HG02938 (cell line): ENCODE measurements at regions not wholly inside any gene's neighbourhood (a gene's known extent, or its start where the extent isn't known, plus 50 kb on each side); places are given as distances from the start of the nearest gene placed in this dataset.
"Not testable (repeated sequence)": the region's sequence is repeated elsewhere in the genome, so short reads cannot be mapped to it uniquely, and the experiment has no call there.

Source experiments
- ATAC-seq: cut with Tn5 transposase; IDR thresholded peaks from one replicate; pipeline ENCODE4 v1.9.1; 2021; ENCODE audit warnings: mild to moderate bottlenecking, moderate library complexity; ENCODE audit not compliant: unreplicated experiment

DNA sequence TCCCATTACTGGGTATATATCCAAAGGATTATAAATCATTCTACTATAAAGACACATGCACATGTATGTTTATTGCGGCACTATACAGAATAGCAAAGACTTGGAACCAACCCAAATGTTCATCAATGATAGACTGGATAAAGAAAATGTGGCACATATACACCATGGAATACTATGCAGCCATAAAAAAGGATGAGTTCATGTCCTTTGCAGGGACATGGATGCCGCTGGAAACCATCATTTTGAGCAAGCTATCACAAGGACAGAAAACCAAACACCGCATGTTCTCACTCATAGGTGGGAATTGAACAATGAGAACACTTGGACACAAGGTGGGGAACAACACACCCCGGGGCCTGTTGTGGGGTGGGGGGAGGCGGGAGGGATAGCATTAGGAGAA, 57.0 kb upstream of the NEUROD1 start:
- ATAC-seq, result not testable (repeated sequence)

DNA sequence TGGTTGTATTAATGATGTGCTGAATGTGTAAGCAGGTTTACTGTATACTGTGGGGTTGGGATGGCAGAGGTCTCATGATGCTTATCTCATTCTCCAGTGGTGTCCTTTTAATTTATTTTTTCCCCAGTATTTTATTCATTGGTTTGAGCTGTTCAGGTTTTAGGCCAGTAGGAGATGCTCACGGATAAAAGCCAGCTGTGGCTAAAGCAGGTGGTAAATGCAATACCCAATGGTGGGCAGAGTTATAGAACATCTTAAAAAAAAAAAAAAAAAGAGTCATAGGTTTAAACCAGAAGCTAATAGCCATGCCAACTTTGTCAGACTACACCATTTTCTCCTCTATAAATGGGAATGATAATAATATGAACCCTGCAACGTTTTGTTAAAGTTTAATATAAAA, 57.8 kb upstream of the NEUROD1 start:
- ATAC-seq, result no peak

DNA sequence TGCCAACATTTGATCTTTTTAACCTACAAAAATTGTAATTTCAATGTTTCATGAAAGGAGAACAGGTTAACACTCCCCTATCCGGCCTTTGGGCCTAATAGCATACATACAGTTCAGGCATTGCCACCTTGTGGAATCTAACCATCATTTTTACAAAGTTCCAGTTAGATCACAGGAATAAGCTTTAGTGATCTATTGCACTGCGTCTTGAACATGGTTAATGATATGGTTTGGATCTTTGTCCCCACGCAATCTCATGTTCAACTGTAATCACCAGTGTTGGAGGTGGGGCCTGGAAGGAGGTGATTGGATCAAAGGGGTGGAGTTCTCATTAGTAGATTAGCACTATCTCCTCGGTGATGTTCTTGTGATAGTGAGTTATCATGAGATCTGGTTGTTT, 58.2 kb upstream of the NEUROD1 start:
- no peak for ATAC-seq

DNA sequence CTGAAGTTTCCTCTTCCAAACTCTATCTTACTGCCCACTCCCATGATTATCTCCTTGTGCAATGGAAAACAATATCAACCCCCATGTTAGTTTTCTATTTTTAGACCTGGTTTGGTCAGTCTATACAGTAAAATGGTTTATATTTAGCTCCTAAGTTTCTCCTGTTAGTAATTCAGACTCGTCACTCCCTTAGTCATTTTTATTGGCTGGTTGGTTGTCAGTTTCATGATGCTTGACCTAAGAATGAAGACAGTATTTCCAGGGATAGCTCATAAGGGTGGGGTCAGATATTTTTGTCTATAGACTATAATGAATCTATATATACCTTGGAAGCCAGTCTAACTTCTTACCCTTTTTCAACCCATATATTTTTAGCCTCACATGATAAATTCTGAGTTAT, 61.4 kb upstream of the NEUROD1 start:
- no peak for ATAC-seq

DNA sequence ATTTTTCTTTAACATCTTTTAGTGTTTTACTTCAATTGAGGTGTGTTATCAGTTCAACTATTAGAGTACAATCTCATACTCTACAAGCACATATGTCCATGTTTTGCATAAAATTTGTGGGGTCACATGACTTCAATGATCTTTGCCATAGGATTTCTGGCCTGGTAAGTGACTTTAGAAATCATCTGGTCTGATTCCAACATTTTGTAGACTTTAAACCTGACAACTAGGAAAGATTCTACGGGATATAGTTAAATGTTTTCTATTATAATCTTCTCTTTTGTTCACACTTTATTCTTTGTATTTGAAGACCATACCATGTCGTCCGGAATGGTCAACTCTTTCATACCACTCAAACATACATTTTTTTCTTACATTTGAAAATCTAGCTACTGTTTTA, 62.0 kb upstream of the NEUROD1 start:
- no peak for ATAC-seq

DNA sequence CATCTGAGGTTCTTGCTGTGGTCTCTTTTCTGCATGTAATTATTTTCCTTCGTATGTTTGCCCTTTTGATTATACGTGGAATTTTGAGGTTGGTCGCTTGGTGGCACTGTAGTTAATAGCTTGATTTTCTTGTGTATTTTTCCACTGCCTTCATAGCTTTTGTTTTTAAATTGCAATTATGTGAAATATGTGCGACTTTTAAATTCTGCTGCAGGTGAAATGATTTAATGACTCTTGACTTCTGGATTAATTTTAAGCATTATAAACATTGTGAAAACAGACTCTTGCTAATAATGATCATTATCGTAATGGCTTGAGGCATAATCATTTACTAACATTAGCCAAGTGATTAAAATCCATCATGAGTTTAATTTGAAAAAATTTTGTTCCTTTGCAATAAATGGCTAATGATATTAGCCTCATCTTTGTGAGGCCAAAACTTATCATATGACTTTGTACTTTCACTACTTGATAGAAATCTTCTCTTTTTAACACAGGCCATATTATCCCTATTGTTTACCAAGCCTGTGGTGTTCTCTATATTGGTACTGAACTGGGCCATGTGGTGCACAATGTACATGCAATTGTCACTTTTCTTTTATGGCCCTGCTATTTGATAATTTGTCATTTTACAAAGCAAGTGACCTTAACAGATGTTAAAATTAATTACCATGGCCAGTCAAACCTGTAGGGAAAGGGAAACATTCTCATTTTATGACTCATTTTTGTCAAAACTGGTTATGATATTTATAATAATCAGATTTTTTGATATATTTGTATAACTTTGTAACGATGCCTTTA, 62.8 kb upstream of the NEUROD1 start:
- ATAC-seq, result no peak

DNA sequence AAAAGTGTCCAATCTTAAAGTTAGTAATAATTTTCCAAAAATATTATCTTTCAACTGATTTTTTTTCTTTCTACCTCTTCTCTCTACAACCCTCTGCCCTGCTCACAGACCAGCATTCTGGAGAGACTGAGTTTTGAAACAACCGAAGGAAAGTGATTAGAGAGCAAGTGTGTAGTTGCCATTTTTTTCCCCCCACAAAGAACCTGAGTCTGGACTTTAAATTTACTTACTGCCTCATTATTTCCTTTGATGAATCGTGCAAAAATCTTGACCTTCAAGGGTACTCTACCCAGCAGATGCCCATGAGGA, 63.4 kb upstream of the NEUROD1 start:
- no peak for ATAC-seq

DNA sequence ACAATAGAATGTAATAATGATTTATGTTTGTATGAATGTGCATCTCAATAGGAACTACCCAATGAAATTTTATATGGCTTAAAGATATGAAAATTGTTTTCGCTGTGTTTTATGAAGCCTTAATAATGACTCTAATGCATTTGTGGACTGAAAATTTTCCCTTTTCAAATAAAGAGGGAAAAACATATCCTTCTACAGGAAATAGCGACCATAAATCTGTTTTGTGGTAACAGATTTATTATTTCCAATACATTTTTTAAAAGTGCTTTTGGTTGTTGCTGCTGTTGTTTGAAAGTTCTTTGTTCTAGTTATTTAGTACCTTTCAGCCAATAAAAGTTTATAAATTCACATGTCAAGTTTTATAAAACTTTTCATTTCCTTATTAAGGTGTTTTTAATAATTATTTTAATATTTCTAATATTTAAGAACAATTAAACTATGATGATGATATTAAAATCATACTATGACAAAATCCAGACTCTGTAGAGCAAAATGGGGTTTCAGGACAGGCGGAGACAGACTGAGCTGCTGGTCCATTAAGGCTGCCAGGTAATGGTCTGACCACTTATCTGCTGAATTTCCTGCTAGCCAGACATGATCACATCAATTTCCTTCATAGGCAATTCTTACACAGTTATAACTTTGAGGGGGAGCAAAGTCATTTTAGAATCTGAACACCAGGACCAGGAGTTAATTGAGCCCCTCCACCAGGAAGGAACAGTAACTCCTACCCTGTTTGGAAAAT, 65.7 kb upstream of the NEUROD1 start:
- ATAC-seq, result no peak

DNA sequence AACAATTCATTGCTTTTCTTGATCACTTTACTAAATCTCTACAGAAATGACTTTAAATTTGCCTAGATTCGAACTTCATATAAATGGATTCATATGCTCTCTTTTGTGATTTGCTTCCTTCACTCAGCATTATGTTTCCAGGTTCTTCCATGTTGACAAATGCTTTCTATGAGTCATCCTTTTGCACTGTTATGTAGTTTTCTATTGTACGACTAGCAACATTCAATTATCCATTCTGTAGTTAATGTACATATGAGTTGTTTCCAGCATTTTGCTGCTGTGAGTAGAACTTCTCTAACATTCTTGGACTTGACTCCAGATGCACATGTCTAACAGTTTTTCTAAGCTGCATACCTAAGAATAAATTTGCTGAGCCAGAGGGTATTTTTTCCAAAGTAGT, 66.5 kb upstream of the NEUROD1 start:
- no peak for ATAC-seq

DNA sequence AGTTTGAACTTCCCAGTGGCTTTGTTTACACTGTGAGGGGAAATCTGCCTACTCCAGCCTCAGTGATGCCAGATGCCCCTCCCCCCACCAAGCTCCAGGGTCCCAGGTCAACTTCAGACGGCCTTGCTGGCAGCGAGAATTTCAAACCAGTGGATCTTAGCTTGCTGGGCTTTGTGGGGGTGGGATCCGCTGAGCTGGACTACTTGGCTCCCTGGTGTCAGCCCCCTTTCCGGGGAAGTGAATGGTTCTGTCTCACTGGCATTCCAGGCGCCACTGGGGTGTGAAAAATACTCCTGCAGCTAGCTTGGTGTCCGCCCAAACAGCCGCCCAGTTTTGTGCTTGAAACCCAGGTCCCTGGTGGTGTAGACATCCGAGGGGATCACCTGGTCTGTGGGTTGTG, 70.0 kb upstream of the NEUROD1 start:
- ATAC-seq, result no peak

DNA sequence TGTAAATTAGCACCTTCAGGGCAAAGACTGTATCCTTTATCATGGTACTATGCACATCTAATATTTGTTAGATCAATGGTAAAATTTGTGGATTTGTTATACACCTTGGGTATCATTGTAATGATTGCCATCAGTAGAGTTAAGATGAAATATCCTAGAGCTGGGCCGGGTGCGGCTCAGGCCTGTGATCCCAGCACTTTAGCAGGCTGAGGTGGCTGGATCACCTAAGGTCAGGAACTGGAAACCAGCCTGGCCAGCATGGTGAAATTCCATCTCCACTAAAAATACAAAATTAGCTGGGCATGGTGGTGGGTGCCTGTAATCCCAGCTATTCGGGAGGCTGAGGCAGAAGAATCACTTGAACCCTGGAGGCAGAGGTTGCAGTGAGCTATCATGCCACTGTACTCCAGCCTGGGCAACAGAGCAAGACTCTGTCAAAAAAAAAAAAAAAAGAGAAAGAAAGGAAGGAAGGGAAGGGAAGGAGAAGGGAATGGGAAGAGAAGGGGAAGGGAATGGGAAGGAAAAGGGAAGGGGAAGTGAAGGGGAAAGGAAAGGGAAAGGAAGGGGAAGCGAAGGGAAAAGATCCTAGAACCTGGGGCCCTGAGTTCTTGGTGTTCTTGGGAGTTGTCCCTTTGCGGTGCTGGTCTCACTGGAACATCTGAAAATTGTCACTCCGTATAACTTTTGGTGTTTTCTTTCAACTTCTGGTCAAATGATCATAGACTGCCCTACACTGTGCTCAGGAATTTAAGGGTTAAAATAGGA, 71.1 kb upstream of the NEUROD1 start:
- no peak for ATAC-seq

DNA sequence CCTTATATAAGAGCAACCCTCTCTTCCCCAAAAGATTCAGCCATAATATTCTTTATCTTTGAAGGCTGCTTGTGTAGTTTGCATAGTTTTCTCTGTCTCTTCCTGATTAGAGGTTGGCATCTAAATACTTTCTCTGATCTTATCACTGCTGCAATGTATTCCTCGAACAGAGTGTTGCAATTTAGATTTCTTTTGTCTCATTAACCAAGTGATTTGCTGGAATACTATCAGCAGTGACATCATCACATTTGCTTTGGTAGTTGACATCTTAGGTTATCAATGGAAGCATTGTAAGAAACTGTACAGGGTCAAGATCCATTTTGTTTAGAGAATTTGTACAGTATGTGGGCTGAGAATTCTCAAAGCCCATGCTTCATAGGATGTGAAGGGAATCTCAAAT, 72.0 kb upstream of the NEUROD1 start:
- ATAC-seq, result no peak

DNA sequence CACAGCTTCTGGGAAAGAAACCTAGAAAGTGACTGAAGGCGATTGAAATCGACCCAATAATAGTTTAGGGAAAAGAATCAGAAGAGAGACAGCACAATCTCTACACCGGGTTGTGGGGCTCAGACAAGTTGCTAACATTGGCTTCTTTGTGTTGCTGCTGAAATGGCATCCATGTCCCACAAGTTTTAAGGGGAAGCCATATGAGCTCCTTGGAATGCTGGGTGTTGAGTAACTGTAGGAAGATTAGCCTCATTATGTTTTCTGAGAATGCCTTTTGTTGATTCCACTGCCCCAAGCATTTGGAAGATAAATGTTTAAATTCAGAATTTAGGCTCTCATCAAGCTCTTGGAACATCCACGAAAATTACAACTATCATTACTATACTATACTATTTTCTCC, 73.4 kb upstream of the NEUROD1 start:
- ATAC-seq, result no peak

DNA sequence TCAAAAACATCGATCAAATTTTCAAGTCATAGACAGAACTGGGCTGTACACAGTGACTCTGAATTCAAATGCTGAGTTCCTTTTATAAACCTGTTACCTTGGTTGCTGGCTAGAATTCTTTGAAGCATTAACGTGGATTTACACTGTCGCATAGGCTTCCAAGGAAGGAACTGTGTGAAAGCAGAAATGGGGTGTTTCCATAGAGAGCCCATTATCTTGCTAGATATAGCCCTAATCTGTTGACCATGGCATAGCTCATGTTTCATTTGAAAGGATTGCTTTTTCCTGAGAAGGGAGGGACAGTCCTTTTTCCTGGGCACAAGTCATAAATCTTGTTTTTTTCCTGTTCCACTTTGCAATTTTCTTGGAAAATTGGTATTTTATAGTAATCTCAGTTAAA, 73.8 kb upstream of the NEUROD1 start:
- no peak for ATAC-seq

DNA sequence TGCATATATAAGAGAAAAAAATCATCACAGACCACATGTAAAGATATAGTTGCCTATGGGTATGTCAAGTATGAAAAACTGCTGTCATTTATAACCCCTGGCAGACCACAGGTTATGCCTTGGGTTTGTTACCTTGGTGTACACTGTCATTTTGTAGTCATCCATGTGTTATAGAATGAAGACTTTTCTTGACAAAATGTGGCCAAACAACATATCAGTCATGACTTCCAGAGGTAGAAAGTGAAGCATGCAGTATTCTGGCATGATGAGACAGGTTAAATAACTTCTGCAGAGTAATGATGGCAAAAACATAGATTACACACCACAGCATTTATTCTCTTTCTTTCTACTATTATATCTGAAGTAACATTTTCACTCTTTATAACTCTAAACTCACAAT, 74.9 kb upstream of the NEUROD1 start:
- ATAC-seq, result no peak

DNA sequence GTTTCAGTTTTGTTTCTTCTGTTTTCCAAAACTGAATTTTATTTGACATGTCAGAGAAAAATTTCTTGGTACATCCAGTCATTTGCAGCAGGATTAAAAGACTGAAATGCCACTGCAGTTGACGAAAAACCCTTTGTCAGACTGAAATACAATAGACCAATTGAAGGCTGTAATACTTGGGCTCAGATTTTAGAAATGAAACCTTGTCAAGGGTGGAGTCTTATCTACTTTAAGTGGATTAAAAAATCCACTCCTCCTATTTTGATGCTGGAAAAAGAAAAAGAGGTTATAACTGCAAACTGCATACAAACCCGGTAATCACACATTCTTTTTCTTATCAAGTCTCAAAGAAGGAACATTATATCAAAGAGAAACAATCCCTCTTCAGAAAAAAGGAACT, 80.2 kb upstream of the NEUROD1 start:
- ATAC-seq, result no peak

DNA sequence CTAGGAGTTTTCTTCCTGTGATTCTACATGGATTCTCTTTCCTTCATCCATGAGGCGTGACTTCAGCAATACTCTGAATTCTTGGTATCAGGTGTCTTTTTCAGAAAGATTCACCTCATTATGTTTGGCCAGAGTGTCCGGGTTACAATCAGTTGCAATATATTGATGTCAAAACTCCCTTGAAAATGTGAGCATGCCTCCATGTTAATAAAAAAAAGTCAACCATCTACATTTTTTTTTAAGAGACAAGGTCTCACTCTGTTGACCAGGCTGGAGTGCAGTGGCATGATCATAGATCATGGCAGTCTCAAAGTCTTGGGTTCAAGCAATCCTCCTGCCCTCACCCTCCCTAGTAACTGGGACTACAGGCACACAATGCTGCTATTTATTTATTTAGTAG, 80.9 kb upstream of the NEUROD1 start:
- no peak for ATAC-seq

DNA sequence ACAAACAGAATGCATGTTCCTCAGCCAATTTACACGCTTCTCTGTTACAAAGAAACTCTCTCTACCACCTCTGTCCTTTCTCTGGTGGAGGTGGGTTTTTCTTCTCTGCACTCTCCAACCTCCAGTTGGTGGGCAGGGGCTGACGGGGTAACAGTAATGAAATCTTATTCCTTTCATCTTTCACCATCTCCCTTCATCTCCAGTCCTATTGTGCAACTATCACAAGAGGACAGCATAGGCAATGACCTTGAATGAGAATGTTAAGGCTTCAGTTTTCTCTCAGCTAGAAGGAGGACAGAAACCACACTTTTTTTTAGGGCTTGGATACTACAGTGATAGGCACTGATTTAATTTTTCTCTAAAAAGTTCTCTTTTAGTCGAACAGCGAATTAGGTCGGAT, 81.7 kb upstream of the NEUROD1 start:
- ATAC-seq, result no peak

DNA sequence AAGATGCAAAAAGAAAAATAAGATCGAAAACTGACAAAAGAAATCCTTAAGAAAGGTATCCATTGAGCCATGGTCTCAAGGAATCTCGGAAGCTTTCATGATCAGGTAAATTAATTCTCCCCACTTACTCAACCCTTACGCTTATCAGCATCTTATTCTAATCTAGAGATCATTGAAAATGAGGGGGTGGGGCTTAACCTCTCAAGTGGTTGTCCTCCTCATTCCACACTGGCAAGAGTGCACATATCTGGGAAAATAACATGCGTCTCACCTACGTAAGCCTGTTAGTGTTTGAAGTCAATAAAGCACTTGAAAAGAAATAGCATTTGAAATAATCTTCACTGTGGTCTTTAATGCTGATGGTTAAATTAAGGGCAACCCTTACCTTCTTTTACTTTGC, 82.5 kb upstream of the NEUROD1 start:
- no peak for ATAC-seq

DNA sequence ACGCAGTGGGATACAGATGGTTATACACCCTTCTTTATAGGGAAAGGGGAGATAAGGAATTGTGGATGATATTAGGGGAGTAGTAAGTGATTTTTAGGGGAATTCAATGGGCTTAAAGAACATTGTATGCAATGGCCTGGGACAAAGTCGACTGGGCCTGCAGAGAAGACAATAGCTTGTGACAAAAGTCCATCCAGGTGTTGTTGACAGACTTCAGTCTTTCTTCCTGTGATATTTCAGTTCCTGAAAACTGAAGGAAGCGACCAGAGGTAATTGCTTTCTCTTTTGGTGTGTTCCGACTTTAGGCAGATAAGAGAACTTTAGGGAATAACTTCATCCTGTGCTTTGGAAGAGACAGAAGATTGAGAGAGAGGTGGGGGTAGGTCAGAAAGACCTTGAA, 83.1 kb upstream of the NEUROD1 start:
- ATAC-seq, result no peak

DNA sequence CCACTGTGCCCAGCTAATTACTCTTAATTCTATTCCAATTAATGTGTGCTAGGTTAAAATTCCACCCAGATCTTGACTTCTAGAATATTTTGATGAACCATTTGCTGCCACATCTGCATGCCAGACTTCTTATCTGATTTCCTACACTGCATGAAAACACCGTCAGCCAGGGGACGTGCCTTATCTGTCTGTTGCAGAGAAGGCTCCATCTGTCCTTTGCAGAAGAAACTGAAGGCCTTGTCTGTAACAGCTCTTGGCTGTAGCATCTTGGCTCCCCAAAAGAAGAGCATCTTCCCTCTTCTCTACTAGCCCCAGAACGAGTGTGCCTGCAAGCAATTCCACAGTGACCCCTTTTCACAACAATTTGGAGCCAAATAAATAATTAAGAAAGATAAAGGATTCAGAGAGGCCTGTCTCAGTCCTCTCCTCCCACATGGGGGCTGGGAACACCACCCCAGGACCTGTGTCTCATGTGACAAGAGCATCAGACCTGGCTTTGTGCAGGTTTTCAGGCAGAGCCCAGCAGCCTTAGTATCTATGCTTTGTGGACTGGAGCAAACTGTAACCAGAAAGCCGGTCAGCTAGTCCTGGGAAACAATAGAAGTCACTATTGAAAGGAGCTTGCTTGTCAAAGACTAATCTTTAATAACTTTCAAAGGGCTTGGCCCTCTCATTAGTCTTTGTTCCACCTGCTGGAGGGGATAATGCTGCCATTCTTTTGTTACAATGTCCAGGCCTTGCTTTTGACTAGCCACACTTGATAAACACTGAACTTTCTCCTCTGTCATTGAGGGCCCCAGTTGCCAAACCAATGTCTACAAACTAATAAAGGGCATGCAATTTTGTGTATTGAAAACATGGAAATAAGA, 84.0 kb upstream of the NEUROD1 start:
- ATAC-seq, result no peak
